ENCODE measurements at regions not wholly inside any gene's neighbourhood (a gene's known extent, or its start where the extent isn't known, plus 50 kb on each side); places are given as distances from the start of the nearest gene placed in this dataset.

- TF ChIP-seq CTCF (IDR thresholded peaks at IDR 0.05) (no peak), POLR2AphosphoS5 (IDR thresholded peaks at IDR 0.05; ENCODE audit: low read depth, low read length) (no peak), SIN3A (IDR thresholded peaks at IDR 0.05; ENCODE audit: borderline replicate concordance, insufficient read depth, low read depth, low read length) (no peak), TCF7L2 (IDR thresholded peaks at IDR 0.05; ENCODE audit: low read depth, low read length) (no peak)
These were observed 57.8 kb upstream of the FIBIN start for GRCh38 chr11:26936109-26936508.

Measured in Panc1 (cell line).